HG03025 (cell line): ENCODE measurements at regions not wholly inside any gene's neighbourhood (a gene's known extent, or its start where the extent isn't known, plus 50 kb on each side); places are given as distances from the start of the nearest gene placed in this dataset.

Experiments
- ATAC-seq: cut with Tn5 transposase; IDR thresholded peaks from one replicate; pipeline ENCODE4 v1.9.1; 2021; ENCODE audit warnings: mild to moderate bottlenecking, moderate library complexity; ENCODE audit not compliant: unreplicated experiment, low FRiP score

DNA sequence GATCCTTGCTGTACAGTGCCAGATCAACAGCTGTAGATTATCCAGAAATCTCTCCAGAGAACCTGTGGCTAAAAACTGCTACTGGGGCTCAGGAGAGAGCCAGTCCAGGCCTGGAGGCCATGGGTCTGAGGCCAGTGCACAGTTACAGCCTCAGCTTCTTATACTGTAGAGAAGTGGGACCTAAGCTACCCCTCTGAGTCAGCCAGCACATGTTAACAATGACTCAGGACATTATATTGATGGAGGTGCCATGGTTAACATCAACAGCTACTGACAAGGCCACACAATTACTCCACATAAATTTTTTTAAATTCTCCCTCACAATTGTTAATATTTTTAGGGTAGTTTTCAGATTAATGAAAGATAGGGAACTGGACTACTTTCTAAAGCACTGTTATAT lies 138.5 kb downstream of the RBM26 start:
- no peak for ATAC-seq

DNA sequence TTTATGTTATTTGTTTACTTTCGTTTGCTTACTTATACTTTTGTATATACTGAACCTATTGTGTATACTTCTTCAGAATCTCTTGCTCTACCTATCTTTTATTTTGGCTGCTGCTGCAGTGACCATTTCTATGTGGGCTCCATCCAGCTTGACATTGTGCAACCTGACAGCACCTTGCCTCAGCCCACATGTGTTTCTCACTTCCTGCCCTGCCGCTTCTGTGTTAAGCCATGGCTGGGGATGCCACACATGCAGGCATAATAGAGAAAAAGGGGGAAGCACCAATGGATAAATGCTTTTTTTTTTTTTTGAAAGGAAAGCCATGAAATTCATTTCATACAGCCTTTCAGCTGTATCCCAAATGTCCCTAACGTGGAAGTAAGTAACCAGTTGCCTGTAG lies 147.6 kb downstream of the RBM26 start:
- ATAC-seq, result peak; percentile 95

DNA sequence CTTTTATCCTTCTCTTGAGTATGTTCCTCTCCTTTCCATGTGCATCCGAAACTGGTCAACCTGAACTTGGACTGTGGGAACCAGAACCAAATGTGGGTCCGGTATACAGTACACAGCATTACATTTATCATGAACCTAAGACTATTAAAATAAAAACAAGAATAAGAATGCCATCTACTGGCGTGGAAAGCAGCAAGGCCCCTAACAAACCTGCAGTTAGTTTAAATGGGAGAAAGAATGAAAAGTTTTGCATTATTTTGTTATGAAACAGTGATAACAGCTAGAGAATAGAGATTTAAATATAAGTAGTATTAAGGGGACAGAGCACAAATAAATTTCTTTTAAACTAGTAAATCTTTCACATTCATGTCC lies 159.5 kb downstream of the RBM26 start:
- peak; percentile 45 for ATAC-seq

DNA sequence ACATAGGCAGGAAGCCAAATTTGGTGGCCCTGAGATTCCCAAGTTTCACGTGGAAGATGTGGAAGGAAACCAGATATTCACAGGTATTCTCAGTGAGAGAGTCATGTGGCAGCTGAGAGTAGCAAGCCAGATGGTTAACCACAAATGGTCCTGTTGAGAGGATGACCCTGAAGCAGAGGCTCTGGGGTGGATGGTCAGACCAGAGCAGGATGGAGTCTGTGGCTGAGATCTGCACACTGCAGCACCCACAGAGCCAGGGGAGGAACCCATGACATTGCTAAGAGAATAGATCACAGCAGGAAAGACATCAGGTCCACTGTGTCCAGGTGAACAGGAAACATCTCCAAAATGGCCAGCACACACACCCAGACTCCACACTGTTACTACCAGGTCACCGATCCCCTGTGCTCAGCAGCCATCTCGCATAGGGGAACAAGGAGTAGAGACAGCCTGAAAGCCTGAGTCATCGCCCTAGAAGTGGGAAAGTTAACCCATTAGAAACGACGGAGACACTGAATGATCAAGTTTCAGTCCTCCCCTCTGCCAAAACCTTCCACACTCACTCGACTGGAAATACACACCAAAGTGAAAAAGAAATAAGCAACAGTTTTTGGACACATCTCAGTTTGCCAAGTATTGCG lies 160.0 kb downstream of the RBM26 start:
- peak; percentile 50 for ATAC-seq

DNA sequence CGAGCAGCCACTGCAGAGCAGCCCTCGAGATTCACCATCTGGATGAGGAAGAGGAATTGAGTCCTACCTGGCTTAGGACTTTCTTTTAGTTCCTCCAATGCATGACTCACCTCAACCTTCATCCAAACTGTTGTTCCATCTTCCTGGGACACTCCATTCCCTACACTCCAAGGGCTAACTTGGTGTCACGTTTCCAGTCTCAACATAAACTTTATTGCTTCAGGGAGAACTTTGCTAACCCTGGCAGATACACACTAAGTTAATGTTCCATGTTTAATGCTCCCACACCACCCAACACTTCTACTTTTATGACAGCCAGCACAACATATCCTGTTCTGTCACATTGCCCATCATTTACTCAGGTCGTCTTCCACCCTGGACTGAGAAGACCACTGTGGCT lies 164.4 kb downstream of the RBM26 start:
- no peak for ATAC-seq

DNA sequence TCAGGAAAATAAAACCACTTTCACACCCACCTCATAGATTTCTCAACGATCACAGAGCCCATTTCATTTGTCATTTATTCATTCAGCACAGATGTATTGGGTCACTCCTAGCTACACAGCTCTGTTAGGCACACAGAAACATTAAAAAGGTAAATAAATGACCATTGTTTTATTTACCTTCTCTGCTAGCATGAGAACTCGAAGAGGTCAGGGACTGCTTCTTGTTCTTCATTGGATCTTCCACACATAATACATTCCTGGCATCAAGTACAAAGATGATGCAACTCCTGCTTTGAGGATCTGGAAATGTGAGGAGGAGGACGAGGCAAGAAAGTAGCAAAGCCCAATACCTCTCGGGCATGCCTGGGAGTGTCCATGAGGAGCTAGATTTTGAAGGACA lies 168.1 kb downstream of the RBM26 start:
- ATAC-seq, result no peak

DNA sequence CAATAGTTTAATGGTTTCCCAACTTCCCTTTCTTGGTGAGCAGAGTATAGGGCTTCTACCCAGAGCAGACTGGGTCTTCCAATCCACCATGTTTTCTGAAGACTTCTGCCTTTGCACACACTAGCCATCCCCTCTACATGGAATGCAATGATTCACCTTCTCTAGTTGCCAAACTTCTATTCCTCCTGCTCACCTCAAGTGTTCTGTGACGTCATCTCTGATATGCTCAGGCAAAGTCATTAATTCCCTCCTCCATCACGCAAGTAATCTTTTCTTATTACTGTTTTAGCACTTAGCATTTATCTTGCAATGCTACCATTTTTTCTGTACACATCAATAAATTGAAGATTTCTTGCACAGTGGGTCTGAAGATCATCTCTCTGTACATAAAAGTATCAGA lies 174.2 kb downstream of the RBM26 start:
- ATAC-seq, result no peak

DNA sequence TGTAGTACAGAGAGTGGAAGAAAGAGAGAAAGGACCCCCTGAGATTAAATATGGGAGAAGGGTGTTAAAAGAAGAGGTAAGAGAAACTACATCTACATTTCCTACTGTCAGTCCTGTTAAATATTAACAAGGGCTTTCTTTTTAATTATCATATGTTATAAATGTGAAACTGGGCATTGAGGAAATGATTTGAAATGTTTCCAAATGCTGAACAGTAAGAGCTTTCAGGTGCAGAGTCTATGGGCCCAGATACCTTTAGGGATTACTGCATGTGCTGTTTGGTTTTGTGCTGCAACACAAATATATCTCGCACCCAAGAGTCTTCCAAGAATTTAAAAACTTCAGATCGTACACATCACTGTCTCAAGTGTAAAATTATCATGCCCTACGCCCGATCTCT lies 176.3 kb downstream of the RBM26 start:
- no peak for ATAC-seq

DNA sequence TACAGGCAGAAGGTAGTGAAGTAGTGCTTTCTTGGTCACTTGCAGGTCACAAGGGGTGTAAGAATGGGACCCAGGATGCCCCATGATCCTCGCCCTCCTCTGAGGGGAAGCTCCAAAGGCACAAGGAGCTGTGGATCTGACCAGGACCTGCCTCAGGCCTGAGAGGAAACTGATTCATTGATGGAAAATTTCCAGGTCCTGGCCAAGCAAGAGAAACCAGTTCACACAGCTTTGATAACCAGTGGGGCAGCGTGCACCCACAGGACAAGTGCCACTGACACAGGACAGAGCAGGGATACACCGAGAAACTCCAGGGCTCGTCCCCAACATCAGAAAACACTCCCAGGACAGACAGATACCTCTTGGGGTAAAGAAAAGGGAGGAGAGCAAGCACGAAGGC lies 177.1 kb downstream of the RBM26 start:
- no peak for ATAC-seq

DNA sequence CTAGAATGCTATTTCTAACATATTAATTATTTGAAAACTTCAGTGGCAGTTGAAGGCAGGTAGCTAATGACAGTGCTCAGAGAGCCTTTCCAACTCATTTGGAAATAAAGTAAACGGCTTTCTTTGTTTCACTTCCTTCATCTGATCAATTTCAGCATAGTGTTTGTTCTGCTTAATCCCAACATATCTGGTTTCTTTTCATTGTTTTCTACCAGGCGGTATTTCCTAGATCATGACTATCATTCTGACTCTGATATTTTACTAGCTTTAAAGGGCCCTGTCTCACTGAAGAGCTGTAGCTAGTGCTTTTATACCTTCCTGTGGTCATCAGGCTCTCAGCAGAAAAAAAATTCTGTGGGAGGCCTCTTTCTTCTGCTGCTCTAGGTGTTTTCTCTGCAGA lies 178.6 kb downstream of the RBM26 start:
- ATAC-seq, result peak; percentile 88

DNA sequence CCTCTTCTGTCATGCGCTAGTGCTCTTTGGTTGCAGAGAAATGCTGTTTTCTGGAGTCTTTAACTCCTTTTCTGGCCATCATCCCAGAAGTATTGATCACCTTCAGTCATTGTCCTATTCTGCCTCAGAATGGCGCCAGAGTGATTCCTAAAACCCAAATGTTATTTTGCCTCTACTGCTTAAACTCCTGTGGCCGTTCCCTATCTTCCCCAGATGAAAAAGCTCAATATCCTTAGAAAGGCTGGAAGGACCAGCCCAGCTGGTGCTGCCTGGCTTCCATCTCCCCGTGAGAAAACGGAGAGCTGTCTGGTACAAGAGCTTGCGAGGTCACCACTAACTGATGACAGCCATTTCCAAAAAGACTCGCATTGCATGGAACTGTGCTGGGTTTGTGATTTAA lies 179.1 kb downstream of the RBM26 start:
- peak; percentile 36 for ATAC-seq

DNA sequence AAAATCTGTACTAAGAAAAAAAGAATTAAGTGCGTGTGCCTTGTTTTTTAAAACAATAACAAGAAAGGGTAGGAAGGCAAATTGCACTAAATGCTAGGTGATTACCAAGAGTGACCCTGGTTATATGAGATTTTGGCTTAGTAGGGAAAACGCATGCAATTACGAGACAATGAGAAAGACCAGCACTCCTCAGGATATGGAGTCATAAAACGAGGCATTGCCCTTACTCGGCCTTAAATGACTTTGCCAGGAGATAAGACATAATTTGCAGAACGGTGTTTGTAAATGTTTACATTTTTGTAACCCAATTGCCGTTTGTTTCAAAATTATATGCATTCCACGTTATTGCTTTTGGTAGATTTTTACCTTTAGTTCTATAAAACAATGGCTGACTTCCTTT lies 179.8 kb downstream of the RBM26 start:
- no peak for ATAC-seq

DNA sequence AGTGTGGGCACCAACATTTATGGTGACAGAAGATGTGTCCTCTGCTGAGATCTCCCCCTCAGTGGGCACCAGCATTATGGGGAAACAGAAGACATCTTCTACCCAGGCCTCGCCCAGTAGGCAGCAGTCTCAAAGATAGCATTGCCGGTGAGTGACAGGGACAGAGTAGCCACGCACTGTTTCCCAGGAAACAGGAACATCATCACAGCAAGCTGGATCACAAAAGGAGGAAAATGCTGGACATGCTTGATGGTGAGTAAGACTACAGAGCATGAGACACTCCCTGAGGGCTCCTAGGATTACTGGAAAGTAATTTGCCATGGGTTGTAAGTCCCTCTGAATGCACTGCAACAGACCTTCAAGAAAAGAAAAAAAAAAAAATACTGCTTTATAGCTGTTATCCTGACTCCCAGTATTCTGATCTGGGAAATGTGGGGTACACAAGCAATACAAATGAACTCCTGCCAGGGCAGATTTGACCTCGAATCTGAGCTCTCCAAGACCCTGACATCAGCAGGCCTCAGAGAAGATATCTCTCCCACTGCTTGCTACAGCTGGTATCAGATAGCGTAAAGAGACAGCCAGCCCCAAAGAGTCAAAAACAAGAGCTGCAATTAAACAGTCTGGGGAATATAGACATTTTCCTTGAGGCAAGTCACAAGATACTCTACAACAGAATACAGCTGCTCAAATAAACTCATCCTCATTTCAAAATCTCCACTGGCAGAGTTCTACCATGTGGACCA lies 180.4 kb downstream of the RBM26 start:
- ATAC-seq, result no peak

DNA sequence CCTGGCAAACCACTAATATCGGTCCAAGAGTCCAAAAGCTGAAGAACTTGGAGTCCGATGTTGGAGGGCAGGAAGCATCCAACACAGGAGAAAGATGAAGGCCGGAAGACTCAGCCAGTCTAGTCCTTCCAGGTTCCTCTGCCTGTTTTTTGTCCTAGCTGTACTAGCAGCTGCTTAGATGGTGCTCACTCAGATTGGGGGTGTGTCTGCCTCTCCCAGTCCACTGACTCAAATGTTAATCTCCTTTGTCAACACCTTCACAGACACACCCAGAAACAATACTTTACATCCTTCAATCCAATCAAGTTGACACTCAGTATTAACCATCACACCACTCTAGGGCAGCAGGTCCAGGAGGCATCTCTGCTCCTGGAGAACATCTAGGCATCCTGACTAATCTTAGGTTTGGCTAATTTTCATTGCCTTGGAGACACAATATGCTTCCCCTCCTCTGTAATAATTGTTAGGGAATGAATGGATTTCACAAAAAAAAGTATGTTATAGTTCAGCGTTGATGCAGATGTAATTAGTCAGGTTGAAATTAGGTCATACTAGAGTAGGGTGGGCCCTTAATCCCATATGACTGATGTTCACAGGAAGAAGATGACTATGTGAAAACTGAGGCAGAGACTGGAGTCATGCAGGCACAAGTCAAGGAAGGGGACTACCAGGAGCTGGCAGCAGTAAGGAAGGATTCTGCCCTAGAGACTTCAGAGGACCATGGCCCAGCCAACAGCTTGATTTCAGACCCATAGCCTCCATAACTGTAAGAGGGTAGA lies 183.4 kb downstream of the RBM26 start:
- ATAC-seq, result no peak

DNA sequence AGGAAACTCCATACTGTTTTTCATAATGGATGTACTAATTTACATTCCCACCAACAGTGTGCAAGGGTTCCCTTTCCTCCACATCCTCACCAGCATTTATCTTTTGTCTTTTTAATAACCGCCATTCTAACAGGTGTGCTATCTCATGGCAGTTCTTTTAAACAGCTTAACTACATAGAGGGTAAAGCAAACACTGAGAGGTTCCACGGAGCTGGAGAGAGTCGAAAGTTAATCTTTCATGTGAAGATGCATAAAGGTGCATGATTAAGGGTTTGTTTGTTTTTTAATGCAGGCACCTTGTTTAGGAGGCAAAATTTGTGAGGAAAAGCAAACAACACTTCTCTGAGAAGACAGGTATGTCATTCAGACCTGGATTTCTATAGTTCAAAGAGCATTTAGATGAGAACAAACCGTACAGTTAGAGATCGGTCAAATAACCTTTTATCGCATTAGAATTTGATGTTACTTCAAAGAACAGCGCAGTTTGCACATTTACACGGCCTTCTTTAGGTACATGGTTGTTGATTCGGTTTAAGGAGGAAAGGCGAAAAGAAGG lies 193.9 kb downstream of the RBM26 start:
- ATAC-seq, result no peak

DNA sequence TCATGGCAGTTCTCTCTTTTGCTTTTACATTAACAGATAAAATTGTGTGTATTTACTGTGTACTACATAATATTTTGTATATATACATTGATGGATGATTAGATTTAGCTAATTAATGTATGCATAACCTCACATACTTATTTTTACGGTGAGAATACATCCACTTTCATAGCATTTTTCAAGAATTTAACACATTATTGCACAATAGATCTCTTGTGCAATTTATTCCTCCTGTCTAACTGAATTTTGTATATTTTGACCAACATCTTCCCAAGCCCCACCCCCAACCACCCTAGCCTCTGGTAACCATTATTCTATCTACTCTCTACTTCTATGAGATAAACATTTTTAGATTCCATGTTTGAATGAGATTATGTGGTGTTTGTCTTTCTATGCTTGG lies 194.7 kb downstream of the RBM26 start:
- ATAC-seq, result no peak

DNA sequence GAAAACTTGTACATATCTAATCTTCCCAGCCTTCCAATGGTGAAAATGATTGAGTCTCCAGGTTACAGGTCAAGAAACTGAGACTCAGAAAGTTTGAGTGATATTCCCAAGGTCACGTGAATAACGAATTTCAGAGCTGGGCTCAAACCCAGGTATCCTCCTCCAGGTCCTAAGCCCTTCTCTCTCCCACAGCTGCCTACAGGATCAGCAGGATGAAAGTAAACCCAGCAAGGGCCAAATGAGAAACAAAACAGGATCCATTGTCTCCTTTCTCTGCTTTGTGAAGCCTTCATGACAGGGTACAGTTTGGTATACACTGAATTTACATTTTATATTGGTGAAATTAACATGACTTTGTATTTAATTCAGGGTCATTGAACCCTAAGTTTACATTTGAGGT lies 208.1 kb downstream of the RBM26 start:
- no peak for ATAC-seq

DNA sequence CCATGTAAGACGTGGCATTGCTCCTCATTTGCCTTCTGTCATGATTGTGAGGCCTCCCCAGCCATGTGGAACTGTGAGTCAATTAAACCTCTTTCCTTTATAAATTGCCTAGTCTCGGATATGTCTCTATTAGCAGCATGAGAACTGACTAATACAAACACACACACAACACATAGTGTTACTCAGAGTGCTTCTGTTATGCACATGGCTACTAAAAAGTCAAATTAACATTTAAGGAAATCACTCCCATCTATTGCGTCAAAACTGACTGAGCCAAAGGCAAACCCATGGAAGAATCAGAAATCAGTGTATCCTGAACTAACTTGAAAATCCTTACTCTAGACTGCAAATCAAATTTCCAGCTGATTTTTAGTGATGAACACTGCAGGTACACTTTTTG lies 209.2 kb downstream of the RBM26 start:
- ATAC-seq, result no peak

DNA sequence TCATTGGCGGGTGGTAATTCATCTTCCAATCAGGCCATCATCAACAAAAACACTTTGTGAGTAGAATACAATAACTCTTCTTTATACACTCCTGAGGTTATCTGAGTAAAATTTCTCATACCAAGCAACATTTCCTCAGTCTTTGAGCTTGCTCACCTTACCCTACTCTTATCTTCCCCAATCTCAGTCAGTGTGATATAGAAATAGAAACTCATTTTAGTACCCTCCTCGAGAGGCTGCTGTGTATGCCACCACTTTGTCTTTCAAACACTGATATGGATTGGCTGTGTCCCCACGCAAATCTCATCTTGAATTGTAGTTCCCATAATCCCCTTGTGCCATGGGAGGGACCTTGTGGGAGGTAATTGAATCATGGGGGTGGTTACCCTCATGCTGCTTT lies 209.7 kb downstream of the RBM26 start:
- ATAC-seq, result no peak

DNA sequence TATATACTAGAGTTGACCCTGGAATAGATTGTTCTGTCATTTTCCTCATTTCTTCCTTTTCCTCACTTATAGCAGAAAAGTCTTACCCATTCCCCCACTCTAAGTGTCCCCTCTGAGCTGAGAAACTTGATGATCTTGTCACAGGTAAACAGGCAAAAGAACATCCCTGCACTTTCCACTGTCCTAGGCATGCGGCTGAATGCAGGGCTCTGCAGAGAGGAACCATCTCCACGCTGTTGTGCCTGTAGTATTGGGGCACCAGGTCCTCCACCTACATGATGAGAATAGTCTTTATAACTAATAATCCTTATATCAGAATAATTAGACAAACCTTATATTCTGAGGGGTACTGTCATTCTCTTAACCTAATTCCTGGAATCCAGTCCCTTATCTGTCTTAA lies 211.3 kb downstream of the RBM26 start:
- peak; percentile 42 for ATAC-seq

DNA sequence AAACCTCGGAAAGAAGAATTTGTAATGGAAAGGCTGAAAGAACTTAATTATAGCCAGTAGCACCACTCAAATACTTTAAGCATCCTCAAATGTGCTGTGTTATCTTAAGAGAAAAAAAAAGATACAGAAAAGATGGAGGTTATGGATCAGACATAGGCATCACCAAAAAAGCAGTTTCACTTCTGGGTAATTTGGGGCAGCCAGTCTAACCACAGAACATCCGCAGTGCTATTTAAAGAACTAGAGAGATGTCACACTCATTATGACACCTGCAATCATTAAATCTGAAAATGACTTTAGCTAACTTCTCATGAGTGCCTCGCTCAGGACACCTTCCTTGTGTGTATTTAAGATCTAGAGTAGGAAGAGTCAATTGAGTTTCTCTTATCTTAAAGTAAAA lies 211.8 kb downstream of the RBM26 start:
- ATAC-seq, result peak; percentile 86
